Upper lobe of left lung (tissue), 4 donors: ENCODE measurements at regions not wholly inside any gene's neighbourhood (a gene's known extent, or its start where the extent isn't known, plus 50 kb on each side); places are given as distances from the start of the nearest gene placed in this dataset.

ENCODE experiments used
- POLR2A ChIP-seq, 4 donors: fragments of 450-650 bp; IDR thresholded peaks; one replicate each; pipeline ENCODE4 v1.5.1; 2016 to 2017; ENCODE audit warnings: antibody characterized with exemption in 4 of 4, mild to moderate bottlenecking in 2 of 4
- TF ChIP-seq, protein P1 (sequence below), 6 experiments: fragments of 450-650 bp in 4 of 6; fragments of 200-600 bp in 2 of 6; sonication (generic) in 2 of 6; IDR thresholded peaks; one replicate each; pipeline ENCODE4 v1.5.1; 2016 to 2019; ENCODE audit warnings: antibody characterized with exemption in 6 of 6

- TF ChIP-seq, protein P1, sequence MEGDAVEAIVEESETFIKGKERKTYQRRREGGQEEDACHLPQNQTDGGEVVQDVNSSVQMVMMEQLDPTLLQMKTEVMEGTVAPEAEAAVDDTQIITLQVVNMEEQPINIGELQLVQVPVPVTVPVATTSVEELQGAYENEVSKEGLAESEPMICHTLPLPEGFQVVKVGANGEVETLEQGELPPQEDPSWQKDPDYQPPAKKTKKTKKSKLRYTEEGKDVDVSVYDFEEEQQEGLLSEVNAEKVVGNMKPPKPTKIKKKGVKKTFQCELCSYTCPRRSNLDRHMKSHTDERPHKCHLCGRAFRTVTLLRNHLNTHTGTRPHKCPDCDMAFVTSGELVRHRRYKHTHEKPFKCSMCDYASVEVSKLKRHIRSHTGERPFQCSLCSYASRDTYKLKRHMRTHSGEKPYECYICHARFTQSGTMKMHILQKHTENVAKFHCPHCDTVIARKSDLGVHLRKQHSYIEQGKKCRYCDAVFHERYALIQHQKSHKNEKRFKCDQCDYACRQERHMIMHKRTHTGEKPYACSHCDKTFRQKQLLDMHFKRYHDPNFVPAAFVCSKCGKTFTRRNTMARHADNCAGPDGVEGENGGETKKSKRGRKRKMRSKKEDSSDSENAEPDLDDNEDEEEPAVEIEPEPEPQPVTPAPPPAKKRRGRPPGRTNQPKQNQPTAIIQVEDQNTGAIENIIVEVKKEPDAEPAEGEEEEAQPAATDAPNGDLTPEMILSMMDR (IDR thresholded peaks at IDR 0.05), result no peak
- no peak for TF ChIP-seq POLR2A (IDR thresholded peaks at IDR 0.05)
These were observed 392.6 kb upstream of the CHST9 start for GRCh38 chr18:27577752-27578151.
